ENCODE measurements at regions not wholly inside any gene's neighbourhood (a gene's known extent, or its start where the extent isn't known, plus 50 kb on each side); places are given as distances from the start of the nearest gene placed in this dataset.
"Not testable (repeated sequence)": the region's sequence is repeated elsewhere in the genome, so short reads cannot be mapped to it uniquely, and the experiment has no call there.

- no peak overlapping the region for H3K4me3 ChIP-seq (ENCODE audit: low read depth, low read length)
- TF ChIP-seq, protein P1, sequence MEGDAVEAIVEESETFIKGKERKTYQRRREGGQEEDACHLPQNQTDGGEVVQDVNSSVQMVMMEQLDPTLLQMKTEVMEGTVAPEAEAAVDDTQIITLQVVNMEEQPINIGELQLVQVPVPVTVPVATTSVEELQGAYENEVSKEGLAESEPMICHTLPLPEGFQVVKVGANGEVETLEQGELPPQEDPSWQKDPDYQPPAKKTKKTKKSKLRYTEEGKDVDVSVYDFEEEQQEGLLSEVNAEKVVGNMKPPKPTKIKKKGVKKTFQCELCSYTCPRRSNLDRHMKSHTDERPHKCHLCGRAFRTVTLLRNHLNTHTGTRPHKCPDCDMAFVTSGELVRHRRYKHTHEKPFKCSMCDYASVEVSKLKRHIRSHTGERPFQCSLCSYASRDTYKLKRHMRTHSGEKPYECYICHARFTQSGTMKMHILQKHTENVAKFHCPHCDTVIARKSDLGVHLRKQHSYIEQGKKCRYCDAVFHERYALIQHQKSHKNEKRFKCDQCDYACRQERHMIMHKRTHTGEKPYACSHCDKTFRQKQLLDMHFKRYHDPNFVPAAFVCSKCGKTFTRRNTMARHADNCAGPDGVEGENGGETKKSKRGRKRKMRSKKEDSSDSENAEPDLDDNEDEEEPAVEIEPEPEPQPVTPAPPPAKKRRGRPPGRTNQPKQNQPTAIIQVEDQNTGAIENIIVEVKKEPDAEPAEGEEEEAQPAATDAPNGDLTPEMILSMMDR (IDR thresholded peaks at IDR 0.05; ENCODE audit: low read depth, low read length, missing control alignments): no peak
- DNase-seq (ENCODE audit: low read depth): no peak
These were observed 619.7 kb downstream of the GATA3 start for GRCh38 chr10:8674230-8674629.

GRCh38 chr10:8677642-8678041 is 623.2 kb downstream of the GATA3 start:
- no peak overlapping the region for H3K4me3 ChIP-seq (ENCODE audit: low read depth, low read length)
- no peak for DNase-seq (ENCODE audit: low read depth)
- TF ChIP-seq, protein P1 (IDR thresholded peaks at IDR 0.05; ENCODE audit: low read depth, low read length, missing control alignments): no peak

DNA sequence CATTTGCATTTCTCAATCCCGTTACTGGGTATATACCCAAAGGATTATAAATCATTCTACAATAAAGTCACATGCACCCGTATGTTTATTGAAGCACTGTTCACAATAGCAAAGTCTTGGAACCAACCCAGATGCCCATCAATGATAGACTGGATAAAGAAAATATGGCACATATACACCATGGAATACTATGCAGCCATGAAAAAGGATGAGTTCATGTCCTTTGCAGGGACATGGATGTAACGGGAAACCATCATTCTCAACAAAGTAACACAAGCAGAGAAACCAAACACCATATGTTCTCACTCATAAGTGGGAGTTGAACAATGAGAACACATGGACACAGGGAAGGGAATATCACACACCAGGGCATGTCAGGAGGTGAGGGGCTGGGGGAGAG is 630.4 kb downstream of the GATA3 start:
- not testable (repeated sequence) for H3K4me3 ChIP-seq (ENCODE audit: low read depth, low read length); DNase-seq (ENCODE audit: low read depth)

DNA sequence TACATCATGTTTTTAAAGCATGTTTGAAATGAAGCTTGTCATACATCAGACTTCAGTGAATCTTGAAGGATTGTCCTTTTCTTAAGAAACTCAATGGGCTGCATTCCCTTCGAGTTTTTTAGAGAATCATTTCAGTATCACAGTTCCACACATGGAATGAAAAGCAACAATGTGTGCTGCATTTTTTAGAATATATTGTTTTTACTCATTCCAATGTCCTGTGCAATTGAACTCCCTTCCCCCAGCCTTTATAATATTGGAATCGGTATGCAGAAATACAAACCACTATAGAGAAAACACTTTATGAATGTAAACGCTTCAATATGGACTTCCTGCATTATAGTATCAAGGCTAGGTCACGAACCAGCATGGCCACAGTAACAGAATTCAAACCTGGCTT is 634.4 kb downstream of the GATA3 start:
- no peak overlapping the region for H3K4me3 ChIP-seq (ENCODE audit: low read depth, low read length)
- TF ChIP-seq, protein P1 (IDR thresholded peaks at IDR 0.05; ENCODE audit: low read depth, low read length, missing control alignments): no peak
- DNase-seq (ENCODE audit: low read depth): no peak

GRCh38 chr10:8691498-8692017 is 637.1 kb downstream of the GATA3 start:
- H3K4me3 ChIP-seq (ENCODE audit: low read depth, low read length): no peak overlapping the region
- DNase-seq (ENCODE audit: low read depth): no peak
- TF ChIP-seq, protein P1 (IDR thresholded peaks at IDR 0.05; ENCODE audit: low read depth, low read length, missing control alignments): no peak

DNA sequence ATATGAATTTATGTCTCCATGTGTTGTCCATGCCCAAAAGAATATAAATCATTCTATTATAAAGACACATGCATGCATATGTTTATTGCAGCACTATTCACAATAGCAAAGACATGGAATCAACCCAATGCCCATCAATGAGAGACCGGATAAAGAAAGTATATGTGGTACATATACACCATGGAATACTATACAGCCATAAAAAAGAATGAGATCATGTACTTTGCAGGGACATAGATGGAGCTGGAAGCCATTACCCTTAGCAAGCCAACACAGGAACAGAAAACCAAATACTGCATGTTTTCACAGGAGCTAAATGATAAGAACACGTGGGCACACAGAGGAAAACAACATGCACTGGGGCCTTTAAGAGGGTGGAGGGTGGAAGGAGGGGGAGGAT is 639.1 kb downstream of the GATA3 start:
- not testable (repeated sequence) for DNase-seq (ENCODE audit: low read depth); H3K4me3 ChIP-seq (ENCODE audit: low read depth, low read length)

GRCh38 chr10:8696746-8697145 is 642.3 kb downstream of the GATA3 start:
- H3K4me3 ChIP-seq (ENCODE audit: low read depth, low read length): no peak overlapping the region
- TF ChIP-seq, protein P1 (IDR thresholded peaks at IDR 0.05; ENCODE audit: low read depth, low read length, missing control alignments): no peak
- DNase-seq (ENCODE audit: low read depth): no peak

DNA sequence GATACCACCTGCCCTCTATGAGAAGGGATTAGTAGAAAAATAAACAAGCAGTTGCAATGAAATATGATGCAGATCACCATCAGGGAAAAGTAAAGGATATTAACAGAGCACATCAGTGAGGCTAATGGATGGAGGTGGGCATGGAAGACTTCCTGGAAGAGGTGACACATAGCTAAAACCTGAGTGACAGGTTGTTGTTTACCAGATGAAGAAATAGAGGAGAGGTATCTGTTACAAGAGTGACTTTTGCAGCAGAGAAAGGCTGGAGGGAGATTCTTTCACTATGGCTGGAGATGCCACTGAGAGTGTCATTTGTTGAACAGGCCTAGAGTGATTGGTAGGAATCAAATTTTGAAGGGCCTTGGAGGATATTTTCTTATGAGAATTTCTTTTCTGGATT is 646.2 kb downstream of the GATA3 start:
- H3K4me3 ChIP-seq (ENCODE audit: low read depth, low read length): no peak overlapping the region
- no peak for DNase-seq (ENCODE audit: low read depth)
- TF ChIP-seq, protein P1 (IDR thresholded peaks at IDR 0.05; ENCODE audit: low read depth, low read length, missing control alignments): no peak
